Kidney glomerular epithelial cell (primary cell): ENCODE measurements at regions not wholly inside any gene's neighbourhood (a gene's known extent, or its start where the extent isn't known, plus 50 kb on each side); places are given as distances from the start of the nearest gene placed in this dataset.
"Not testable (repeated sequence)": the region's sequence is repeated elsewhere in the genome, so short reads cannot be mapped to it uniquely, and the experiment has no call there.

Experiments
- DNase-seq: peaks from one replicate; lab custom pipeline; 2025; lab: John Stamatoyannopoulos, UW

DNA sequence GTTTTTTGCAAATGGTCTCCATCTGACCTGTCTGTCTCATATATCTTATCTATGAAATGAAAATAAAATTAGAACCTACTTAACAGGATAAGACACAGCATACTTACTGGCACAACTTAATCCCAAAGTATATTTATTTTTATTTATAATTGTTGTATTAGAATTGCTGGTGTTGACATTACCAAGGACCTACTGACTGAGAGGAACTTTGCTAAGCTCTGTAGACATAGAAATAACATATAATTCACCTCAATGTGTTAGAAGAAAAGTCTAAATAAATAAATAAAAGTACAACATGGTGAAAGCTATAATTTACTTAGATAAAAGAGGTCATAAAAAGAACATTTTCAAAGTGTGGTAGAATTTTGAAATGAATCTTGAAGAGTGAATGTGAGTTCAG is 1650.5 kb upstream of the NUDT12 start:
- DNase-seq: no peak

DNA sequence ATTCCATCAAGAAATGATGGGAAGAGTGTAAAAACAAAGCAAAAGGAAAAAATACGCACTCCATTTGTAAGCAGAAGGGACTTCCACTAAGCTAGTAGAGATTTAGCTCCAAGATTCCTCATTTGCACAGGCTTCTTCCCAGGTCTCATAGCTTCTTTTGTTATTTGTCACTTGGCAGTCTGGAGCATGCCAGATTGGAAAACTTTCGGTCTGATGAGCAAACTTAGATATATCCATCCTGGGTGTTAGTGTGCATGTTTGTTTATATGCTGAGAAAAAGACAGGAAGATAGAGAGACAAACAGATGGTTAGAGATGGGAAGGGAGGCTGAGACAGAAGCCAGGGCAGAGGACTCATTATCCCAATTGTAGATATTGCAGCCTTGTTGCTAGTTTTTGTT is 1644.5 kb upstream of the NUDT12 start:
- DNase-seq: no peak

DNA sequence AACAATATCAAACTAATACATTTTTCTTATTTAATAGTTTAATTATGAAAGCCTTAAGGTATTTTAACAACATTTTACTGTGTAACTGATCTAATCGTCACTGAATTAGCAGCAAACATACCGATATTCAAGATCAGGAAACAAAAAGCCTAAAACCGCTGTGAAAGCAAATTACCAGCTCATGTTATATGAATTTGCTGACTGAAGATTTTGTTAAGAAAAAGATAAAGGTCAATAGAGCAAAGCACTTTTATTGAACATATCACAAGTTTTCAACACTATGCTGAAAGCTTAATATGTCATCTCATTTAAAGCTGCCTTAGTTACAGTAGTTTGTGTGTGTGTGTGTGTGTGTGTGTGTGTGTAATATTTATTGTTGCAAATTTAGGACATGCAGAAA is 1634.9 kb upstream of the NUDT12 start:
- no peak for DNase-seq

DNA sequence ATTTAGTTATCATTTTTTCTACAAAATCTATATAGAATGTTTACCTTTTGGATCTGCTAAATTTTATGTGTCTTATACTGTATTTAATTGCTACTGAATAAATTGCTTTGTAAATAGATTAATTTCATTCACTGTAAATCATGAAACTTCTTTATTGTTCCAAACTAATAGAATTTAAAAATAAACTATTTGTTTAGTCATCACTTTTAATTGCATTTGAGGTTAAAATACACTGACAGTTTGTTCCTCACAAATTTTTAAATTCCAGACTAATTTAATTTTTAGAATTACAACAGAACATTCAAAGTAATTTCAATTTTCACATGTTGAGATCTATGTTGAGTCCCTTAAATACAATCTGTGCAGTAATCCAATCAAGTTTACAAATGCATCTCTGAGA is 1633.2 kb upstream of the NUDT12 start:
- DNase-seq: no peak

DNA sequence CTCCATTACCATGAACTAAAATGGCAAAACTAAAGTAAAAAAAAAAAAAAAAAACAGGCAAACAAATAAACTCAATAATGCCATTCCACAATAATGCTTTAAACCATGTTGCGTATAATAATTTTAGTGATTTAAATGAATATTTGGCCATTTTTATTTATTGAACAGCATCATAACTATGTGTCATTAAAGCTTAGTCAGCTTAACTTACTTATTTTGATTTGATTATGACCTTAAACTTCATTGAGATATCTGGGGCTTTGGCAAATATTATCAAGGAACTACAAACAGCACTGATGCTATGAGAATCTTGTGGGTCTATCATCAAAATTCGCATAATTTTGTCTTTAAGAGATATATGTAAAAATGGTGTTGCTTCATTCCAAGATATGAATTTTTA is 1610.3 kb upstream of the NUDT12 start:
- no peak for DNase-seq

DNA sequence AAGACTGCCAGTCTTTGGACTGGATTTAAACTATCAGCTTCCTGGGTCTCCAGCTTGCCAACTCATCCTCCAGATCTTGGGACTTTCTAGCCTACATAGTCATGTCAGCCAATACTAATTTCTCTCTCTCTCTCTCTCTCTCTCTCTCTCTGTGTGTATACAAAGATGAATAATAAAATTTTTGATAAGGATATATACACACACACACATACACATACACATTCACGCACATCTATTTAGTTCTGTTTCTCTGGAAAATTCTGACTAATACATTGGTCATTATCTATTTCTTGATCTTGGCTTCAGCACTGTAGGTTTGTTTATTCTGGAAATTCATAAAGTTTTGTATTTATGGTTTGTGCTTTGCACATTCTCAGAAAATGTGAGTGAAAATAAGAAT is 1606.2 kb upstream of the NUDT12 start:
- DNase-seq: no peak

DNA sequence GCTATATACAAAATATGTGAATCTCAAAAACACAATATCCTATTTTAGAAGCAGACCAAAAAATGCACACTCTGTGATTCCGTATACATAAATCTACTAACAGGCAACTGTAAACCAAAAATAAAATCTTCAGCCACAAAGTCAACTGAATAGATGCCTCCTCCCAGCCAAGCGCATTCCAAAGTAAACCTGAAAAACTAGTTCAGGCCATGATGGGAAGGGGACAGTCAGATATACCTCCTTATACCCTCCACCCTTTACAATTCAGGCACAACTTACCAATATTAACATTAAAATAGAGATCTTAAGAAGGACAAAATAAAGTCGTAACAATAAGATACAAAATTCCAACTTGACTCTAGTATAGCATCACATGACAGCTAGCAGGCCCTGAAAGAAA is 1604.5 kb upstream of the NUDT12 start:
- DNase-seq: no peak

DNA sequence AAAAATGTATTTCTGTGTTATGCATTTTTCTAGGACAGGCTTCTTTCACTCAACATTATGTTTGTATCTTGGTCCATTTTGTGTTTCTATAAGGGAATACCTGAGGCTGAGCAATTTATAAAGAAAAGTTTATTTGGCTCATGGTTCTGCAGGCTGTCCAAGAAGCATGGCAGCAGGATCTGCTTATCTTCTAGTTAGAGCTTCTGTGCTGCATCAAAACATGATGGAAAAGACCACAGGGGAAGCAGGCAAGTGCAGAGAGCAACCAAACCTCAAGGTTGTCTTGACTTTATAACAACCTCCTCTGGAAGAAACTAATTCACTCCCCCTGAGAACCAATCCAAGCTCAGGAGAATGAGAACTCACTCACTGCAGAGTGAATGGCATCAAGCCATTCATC is 1601.0 kb upstream of the NUDT12 start:
- DNase-seq: no peak

DNA sequence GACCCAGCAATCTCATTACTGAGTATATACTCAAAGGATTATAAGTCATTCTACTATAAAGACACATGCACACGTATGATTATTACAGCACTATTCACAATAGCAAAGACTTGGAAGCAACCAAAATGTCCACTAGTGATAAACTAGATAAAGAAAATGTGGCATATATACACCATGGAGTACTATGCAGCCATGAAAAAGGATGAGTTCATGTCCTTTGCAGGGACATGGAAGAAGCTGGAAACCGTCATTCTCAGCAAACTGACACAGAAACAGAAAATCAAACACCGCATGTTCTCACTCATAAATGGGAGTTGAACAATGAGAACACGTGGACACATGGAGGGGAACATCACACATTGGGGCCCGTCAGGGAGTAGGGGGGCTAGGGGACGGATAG is 1600.0 kb upstream of the NUDT12 start:
- not testable (repeated sequence) for DNase-seq

DNA sequence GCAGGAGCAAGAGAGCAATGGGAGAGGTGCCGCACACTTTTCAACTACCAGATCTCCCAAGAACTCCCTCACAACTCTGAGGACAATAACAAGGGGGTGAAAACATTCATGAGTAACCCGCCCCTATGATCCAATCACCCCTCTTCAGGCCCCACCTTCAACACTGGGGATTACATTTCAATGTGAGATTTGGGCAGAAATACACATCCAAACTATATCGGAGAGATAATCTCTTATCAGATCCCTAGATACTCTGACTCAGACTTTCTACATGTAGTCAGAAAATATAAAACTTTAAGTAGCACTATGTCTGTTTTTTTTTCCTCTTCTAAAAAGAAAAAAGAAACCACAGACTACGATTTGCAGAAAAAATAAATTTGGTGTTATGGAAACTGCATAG is 1595.9 kb upstream of the NUDT12 start:
- no peak for DNase-seq

DNA sequence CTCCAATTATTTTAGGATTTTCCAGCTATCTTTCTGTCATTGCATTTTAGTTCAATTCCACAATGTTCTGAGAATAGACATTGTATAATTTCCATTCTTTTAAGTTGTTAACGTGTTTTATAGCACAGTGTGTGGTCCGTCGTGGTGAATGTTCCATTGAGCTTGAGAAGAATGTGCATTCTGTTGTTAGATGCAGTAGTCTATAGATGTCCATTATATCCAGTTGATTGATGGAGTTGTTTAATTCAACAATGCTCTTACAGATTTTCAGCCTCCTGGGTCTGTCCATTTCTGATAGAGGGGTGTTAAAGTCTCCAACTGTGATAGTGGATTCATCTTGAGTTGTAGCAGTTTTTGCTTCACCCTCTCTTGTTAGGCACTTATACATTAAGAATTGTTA is 1587.7 kb upstream of the NUDT12 start:
- no peak for DNase-seq

DNA sequence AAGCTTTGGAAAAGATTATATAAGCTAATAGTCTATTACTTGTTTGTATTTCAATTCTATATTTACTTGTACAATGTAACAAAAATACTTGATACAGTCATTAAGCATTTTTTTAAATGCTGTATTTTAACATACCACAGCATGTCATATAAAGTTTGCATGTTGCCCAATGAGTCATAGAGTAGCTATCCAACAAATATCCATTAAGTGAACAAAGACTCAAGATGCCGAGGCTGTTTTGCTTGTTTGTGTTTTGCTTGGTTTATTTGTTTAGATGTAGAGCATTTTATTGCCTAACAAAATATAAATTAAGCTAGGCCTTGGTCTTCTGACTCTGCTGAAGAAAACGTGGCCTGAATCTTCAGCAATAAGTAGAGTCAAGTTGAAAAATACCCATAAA is 1584.3 kb upstream of the NUDT12 start:
- DNase-seq: no peak

DNA sequence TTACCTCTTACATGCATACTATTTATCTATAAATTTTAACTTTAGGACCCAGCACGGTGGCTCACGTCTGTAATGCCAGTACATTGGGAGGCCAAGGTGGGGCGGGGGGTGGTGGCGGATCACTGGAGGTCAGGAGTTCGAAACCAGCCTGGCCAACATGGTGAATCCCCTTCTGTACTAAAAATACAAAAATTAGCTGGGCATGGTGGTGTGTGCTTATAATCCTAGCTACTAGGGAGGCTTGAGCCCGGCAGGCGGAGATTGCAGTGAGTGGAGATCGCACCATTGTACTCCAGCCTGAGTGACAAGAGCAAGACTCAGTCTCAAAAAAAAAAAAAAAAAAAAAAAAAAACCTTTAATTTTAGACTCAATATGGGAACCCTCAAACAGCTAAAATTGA is 1582.6 kb upstream of the NUDT12 start:
- DNase-seq: no peak

DNA sequence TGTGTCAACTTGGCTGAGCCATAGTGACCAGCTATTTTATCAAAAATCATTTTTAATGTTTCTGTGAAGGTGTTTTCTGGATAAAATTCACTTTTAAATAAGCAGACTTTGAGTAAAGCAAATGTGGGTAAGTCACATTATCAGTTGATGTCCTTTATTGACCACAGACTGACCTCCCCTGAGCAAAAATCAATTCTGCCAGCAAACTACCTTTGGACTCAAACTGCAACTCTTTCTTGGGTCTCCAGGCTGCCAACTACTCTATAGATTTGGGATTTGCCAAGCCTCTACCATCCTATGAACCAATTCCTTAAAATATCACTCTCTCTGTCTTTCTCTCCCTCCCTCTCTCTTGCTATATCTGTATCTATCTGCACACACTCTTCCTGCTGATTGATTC is 1571.7 kb upstream of the NUDT12 start:
- DNase-seq: no peak

DNA sequence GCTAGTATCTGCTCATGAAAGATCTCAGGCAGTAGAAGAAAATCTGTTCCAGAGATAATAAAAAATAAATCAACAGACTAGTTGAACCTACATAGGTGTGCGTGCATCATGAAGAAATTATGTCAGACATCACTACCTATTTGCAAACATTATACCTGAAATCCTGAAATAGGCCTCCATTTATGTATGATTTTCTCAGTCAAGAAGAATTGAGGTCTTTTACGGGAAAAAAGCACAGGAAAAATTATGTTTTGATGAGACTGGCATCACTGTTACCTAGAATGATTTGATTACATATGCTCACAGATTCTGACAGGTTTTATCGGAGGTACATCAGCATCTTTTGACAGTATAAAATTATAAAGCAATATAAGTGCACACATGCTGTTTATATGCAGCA is 1570.5 kb upstream of the NUDT12 start:
- no peak for DNase-seq

DNA sequence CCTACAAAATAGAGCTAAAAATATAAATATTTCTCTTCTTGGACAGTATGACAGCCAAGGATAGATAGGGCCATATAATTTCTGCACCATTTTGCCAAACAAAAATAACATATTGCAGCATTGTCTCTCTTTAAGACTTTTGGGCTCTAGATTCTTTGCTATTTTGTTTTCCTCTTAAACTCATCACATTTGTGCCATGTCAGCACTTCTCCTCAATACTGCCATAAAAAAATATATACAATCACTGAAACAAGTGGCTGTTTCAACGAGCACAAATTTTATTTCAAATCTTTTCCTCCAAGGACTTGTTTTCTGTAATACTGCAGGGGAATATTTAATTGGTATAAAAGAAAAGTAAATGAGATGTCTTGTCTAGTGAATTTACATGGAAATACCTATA is 1570.0 kb upstream of the NUDT12 start:
- no peak for DNase-seq

DNA sequence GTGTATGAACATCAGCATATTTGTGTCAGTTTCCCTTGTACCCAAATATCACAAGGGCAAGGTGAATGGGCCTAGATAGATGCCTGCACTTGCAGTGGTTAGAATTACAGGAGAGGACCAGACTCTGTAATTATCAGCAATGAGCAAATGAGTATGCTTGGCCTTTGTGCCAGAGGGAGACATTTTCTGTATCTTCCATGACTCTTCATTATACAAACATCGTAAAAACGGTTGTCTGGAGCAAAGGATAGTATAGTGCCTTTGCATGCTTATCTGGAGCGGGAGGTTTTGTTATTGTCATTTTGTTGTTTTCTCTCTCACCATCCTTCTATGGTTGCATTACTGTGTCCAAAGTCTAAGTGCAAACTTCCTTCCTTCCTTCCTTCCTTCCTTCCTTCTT is 1568.5 kb upstream of the NUDT12 start:
- DNase-seq: no peak

DNA sequence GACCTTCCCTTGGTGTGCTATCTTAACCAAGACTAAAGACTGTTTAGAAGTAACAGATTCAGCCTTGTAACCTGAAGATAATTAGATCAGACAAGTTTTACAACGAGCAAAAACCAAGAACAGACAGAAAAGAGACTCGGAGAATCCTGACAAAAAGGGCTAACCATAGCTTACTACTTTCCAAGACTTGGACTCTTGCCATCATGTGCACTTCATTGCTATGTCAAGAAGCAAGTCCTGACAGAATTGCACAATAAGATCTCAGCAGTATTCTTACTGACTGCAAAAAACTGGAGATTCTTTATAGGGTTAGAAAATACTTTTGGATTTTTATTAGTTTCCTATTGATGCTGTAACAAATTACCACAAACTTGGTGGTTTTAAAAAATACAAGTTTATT is 1539.0 kb upstream of the NUDT12 start:
- no peak for DNase-seq

DNA sequence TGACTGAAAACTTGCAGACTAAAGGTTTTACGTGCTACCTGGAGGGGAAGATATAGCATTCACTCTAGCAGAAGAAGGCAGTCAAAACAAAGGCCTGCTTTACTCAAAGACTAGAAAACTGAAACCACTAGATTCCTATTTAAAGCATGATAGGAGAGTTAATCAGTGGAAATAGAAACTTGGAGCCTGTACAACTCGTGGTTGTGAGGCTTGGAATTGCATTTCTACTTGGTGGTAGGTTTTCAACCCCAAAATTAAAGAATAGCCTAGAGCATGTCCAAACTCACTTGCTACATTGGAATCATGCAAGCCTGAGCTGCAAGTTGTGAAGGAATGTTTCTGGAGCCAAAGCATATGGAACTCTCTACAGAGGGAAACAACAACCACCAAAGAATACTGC is 1526.4 kb upstream of the NUDT12 start:
- no peak for DNase-seq

DNA sequence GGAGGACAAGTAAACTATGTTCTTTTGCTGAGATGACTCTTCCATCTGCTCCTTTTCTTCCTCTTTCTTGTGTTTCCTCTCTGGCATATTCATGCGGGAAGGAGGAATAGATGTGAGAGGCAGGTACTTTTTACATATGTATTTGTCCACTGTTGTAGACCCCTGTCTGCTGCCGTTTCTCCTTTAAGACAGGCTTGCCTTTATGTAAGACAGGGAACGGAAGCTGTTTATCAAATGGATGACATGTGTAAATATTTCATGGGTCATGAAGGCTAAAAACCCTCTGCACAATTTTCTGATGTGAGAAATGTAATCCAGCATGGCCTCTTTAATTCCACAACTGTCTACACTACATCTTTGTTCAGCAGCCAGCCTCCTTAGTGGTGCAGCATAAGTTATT is 1525.5 kb upstream of the NUDT12 start:
- DNase-seq: no peak

DNA sequence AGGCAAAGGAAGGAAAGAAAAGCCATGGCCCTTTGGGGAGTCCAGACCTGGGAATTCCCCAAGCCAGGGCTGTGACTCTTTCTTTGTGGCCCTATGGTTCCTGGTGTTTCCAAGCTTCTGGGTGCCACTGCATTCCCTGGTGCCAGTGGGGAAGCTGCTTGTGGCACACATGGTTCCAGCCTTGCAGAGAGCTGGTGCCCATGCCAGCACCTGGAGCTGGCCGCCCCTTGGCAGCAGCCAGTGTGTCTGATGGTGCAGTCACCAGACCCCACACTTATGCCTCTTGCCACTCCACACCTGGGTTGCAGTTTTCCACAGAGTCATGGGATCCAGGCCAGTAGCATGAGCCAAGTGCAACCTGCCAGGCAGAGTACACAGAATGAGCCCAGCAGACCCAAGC is 1495.3 kb upstream of the NUDT12 start:
- no peak for DNase-seq

DNA sequence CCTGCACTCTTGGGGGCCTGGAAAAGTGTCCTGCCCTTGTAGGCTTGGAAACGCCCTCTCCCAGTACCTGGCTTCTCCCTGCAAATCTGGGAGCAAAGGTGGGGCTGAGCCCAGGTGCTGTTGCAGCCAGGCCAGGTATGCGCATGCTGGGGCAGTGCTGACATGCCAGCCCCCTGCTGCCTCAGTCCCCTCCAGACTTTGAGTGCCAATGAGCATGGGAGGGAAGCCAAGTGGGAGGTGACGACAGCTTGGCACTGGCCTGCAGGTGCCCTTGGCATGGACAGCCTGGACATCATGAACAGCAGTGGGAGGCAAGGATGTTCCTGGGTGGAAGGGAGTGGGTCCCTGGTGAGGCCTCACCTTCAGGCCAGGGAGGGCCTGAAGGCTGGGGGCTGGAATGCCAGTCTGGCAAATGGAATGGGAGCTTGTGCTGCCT is 1494.4 kb upstream of the NUDT12 start:
- DNase-seq: no peak

DNA sequence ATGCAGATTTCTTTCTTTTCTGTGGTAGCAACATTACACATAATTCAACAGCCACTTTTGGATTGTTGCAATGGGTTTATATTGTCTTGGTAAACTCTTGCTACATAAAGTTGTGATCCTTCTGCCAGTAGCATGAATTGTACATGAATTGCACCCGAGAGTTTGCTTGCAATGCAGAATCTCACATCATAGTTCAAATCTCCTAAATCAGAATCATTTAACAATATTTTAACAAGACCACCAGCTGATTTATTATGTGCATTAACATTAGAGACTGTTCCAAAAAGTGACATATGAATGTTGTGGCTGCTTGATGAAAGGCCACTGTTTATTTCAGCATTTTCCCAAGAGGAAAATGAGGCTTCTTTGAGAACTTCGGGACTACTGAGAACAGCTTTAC is 1491.8 kb upstream of the NUDT12 start:
- no peak for DNase-seq

DNA sequence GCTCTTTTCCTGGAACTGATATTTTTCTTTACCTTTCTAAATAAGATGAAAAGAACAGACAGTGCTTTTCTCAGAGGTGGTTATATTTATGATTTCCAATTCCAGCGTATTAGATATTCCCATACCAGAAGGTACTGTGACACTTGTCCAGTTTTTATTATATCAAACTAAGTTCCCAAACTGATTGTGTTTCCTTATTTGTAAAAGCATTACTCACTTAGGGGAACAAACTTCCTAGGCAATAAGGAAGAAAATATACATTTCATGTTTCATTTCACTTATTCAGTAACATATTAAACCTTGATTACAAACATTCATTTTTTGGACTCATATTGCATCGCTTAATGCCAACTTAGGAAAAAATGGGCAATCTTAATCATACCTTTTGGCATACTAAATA is 1480.0 kb upstream of the NUDT12 start:
- no peak for DNase-seq

DNA sequence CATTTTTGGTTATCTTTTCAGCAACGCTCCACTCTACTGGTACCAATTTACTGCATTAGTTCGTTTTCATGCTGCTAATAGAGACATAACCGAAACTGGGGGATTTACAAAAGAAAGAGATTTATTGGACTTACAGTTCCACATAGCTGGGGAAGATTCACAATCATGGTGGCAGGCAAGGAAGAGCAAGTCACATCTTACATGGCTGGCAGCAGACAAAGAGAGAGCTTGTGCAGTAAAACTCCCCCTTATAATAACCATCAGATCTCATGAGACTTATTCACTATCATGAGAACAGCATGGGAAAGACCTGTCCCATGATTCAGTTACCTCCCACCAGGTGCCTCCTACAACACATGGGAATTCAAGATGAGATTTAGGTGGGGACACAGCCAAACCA is 1474.2 kb upstream of the NUDT12 start:
- not testable (repeated sequence) for DNase-seq
